Skin epidermis (tissue), 12 donors: ENCODE measurements at regions not wholly inside any gene's neighbourhood (a gene's known extent, or its start where the extent isn't known, plus 50 kb on each side); places are given as distances from the start of the nearest gene placed in this dataset.
"Not testable (repeated sequence)": the region's sequence is repeated elsewhere in the genome, so short reads cannot be mapped to it uniquely, and the experiment has no call there.

Source experiments
- H3K27ac ChIP-seq, 21 experiments: fragments of 200-600 bp; sonication (generic) in 11 of 21; one replicate each; pipeline ENCODE4 v1.5.0; 2020; ENCODE audit warnings: mild to moderate bottlenecking in 3 of 21, inconsistent platforms in 2 of 21, moderate library complexity in 2 of 21
- H3K4me3 ChIP-seq, 7 experiments: fragments of 200-600 bp; sonication (generic) in 2 of 7; one replicate each; pipeline ENCODE4 v1.5.0; 2020; ENCODE audit warnings: inconsistent platforms in 2 of 7, mild to moderate bottlenecking in 2 of 7, moderate library complexity in 1 of 7

DNA sequence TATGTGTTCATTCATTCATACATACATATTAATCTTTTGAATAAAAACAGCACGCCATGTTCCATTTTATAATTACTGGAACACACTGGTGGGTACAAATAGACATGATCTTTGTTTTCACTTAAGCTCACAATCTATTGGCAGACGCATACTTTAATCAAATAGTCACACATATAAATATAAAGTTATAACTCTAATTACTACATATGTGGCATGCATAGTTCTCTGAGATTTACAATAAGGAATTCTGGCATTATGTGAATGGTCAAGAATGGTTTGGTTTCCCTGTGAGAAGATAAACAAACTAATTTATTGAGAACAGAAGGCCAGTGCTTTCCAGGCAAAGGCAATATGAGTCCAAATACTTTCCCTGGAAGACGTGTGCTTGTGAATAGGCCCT lies 576.2 kb downstream of the CDH8 start:
- Histone ChIP-seq H3K4me3 (no peak overlapping the region), H3K27ac (no peak overlapping the region)

DNA sequence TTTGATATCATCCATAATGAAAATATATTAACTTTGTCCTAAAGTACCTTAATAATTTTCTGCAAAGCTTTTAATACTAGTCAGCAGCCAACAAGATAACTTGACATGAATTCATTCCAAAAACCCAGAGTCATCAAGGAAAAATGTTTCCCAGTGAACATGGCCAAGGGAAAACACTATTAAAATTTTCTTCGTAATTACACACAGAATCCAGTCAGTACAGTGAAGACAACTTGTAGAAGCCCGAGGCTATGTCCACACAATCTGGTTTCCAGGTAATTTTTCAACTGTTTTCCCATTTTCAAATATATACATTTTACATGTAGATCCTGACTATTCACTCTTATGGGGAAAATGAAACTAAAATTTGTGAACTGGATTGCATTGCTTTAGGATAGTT lies 600.9 kb downstream of the CDH8 start:
- Histone ChIP-seq H3K27ac (no peak overlapping the region), H3K4me3 (no peak overlapping the region)

DNA sequence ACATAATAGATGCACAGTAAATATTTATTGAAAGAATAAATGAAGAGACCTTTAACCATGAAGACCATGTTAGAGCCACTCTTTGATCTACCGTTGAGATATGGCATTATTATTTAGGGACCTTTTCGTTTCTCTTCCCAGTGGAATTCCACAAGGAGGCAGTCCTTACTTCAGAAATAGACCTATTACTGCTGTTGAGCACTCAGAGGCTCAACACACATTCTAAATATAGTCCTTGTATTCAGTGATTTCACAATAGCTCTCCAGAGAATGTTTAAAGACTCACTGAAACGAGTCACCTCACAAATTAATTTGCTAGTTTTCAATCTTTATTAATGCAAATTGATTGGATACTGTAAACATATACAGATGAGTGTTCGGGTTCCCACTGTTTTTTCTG lies 603.8 kb downstream of the CDH8 start:
- H3K27ac ChIP-seq: no peak overlapping the region
- H3K4me3 ChIP-seq: no peak overlapping the region

DNA sequence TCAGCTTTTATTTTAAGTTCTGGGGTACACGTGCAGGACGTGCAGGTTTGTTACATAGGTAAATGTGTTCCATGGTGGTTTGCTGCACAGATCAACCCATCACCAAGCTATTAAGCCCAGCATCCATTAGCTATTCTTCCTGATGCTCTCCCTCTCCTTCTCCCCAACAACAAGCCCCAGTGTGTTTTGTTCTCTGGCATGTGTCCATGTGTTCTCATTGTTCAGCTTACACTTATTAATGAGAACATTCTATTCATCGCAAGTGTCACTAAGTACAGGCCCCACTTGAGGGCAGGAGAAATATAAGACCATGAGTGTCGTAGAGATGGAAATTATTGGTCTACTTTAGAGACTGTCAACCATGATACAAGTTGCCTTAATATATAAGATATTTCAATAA lies 615.1 kb downstream of the CDH8 start:
- Histone ChIP-seq H3K27ac (no peak overlapping the region), H3K4me3 (no peak overlapping the region)

DNA sequence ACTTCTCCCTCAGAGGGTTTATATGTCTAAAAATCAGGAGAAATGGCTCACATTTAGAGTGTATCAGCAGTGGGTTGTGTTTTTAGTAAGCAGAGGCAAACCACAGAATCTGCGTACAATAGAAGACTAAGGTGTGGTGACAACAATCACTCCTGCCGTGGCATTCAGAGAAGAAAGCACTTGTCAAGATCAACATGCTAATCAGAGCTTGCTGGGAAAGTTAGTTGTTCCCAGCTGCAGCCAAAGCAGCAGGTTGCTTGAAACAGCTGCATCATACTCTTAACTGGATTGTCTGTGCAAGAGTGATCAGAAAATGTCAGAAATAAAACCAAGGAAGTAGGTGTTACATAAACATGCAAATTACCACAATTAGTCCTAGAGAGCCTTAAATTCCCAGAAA lies 616.4 kb downstream of the CDH8 start:
- no peak overlapping the region for H3K4me3 ChIP-seq

DNA sequence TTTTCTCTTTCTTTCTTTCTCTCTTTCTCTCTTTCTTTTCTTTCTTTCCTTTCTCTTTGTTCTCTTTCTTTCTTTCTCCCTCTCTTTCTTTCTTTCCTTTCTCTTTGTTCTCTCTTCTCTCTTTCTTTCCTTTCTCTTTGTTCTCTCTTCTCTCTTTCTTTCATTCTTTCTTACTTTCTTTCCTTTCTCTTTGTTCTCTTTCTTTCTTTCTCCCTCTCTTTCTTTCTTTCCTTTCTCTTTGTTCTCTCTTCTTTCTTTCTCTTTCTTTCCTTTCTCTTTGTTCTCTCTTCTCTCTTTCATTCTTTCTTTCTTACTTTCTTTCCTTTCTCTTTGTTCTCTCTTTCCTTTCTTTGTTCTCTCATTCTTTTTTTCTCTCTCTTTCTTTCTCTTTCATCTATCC lies 617.4 kb downstream of the CDH8 start:
- not testable (repeated sequence) for H3K4me3 ChIP-seq, H3K27ac ChIP-seq

More for the DNA sequence above, 616.4 kb downstream of the CDH8 start:
- H3K27ac ChIP-seq: no peak overlapping the region

DNA sequence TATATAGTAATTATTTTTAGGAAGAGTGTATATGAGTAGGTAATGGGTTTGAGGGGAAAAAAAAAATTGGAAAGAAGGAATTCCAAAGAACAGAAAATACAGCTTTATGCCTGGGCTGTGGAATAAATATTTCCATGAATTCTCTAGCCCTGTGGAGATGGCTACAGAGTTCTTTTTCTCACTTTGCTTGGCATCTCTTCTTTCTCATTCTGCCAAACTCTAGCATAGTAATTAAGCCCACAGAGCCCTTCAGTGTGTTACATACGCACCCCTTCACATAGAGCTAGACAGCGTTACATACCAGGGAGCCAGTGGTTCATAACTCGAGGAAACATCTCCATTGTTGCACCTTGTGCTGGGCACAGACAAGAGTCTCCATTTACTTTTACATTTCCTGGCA lies 621.1 kb downstream of the CDH8 start:
- Histone ChIP-seq H3K4me3 (no peak overlapping the region), H3K27ac (no peak overlapping the region)

DNA sequence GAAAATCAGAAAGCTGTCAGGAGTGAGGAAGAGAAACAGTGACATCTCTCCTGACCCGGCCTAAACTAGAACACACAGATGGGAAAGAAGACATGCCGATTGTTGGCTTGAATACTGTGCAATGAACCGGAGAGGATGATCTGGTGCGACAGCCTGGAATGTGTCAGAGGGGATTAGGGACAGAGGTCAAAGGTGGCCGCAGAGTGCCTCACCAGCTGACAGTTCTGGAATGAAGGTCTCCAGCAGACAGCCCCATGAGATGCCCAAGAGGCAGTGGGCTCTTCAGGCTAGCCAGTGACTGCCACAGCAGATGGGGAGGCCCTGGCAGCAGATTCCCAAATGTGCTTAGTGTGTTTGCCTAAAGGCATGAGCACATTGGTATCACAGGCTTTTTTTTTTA lies 623.2 kb downstream of the CDH8 start:
- Histone ChIP-seq H3K27ac (no peak overlapping the region), H3K4me3 (no peak overlapping the region)

DNA sequence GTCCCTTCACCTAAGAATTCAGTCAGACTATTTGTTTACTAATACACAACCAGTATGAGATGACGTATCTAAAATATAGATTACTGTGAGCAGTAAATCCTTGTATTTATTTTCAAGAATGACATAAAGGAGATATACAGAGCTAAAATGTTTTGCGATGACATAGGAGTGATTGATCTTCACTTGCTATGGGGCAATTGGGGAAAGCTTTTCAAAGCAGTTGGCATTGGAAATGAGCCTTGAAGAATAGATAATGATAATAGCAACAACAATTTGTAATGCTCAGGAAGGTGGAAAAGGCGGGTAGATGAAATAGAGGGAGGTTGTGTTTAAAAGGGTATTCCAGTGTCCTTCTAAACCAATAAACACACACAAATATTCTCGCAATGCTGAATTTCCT lies 623.7 kb downstream of the CDH8 start:
- no peak overlapping the region for H3K27ac ChIP-seq
- no peak overlapping the region for H3K4me3 ChIP-seq

DNA sequence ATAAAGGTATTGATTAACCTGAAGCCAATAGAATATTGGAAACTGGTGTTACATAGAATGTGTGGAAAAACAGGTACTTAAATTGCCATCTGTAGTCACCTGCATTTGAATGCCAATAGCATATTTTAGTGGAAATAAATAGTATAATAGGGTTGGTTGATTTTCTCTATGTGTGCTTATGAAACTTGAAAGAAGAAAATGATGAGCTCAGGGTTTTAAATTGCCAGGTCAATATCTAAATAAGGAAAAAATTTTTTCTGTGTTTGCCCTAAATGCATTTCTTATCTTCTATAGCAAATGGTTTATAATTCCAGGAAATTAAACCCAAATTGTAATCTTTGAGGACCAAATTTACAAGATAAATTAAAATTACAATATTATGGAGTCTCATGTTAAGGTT lies 626.6 kb downstream of the CDH8 start:
- Histone ChIP-seq H3K27ac (no peak overlapping the region), H3K4me3 (no peak overlapping the region)

DNA sequence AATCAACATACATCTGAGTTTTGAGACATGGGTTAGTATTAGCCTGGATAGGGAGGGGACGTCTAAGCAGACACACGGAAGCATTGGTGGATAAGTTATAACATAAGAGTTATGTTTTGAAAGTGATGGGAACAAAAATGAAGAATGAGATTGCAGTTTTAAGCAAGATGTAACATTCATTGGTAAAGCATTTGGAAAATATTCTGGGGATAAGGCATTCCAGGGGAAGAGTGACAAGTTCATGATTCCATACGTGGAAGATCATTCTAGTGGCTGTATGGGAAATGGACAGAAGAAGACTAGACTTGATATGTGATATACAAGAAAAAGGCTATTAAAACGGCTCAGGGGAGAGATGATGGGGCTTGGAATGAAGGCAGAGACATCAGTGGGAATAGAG lies 632.9 kb downstream of the CDH8 start:
- H3K27ac ChIP-seq: no peak overlapping the region
- no peak overlapping the region for H3K4me3 ChIP-seq

DNA sequence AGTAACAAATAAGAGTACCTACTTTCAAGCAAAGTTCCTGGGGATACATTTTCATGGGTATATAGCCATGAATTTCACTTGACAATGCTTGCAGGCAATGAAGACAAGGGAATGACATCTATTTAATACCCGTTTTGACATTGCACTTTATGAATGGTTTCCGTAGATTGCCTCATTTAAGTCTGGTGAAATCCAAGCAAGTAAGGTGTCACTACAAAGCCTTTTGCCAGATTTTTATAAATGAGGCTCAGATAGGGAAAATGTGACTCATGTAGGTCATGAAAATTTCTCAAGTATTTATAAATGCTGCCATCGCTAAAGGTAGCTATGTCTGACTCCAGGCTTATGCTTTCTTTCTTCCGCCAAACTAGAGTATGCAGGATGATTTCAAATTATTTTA lies 644.3 kb downstream of the CDH8 start:
- H3K27ac ChIP-seq: no peak overlapping the region
- no peak overlapping the region for H3K4me3 ChIP-seq

DNA sequence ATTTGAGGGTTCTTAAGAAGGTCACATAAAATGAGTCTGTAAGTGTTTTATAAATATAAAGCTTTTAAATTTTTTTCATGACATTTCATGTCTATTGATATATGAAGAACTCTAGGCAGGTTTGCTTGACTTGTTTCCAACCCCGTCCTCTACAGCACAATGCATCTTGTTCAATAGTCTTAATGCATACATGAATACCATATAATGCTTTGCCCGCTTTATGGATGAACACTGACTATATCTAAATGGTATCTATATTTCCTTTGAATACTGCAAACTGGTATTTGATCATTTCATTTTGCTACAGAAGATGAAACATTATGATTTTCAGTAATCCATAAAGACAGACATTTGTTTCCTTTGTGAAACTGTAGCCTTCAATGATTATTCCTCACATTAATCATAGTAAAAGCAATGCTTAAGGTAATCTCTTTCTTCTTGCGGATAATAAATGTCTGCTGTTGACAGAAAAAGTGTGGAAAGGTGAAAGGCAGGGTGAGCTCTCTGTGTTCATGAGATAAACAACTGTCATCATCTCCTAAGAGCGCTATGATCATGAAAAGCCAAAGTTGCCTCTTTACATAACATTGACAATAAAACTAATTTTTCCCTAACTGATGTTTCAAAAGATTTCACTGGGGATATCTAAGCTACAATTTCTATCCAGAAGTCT lies 645.1 kb downstream of the CDH8 start:
- no peak overlapping the region for H3K4me3 ChIP-seq

DNA sequence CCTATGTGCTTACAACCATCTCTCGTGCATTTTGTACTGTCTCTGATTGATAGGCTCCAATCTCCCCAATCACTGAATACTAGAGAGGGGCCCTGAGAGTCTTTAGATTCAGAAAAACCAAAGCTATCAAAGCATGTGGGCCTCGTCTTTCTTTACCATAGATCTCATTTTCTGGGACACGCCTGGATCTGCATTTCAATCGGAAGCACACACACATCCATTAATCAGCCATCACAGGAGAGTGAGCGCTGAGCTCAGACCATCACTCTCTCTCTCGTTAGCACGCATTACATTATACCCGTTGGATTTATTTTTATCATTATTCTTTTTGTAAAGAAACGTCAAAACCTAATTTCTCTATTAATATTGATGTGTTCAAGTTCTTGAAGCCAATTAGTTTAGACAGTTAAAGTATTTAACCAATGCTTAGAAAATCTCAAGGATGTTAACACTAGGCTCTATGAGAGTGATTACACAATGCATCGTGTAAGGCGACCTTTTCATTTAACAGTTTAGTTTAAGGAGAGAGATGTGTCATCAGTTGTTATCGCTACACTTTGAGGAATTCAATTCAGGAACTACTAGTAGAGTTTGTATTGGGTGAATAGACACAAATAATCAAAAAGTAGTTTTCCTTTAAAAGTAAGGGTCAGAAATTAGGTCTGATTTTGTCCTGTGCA lies 650.7 kb downstream of the CDH8 start:
- Histone ChIP-seq H3K4me3 (no peak overlapping the region), H3K27ac (no peak overlapping the region)

More for the DNA sequence above, 645.1 kb downstream of the CDH8 start:
- H3K27ac ChIP-seq: no peak overlapping the region

DNA sequence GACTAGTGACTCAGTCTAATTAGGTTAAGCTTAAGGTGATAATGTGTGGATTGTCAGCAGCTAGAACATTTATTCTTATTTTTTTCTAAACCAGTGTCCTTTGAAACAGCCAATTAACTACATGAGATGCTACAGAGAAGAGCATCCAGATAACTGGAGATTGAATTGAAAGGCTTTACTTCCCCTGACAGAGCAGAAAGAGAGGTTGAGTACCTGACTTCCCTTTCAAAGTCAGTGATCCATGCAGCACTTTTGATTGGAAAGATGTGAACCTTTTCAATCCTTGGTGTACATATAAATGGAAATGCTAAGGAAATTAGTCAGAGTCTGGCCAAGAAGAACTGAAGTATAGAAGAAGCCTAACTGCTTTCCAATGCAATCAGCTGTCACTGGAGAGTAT lies 653.8 kb downstream of the CDH8 start:
- H3K27ac ChIP-seq: no peak overlapping the region

DNA sequence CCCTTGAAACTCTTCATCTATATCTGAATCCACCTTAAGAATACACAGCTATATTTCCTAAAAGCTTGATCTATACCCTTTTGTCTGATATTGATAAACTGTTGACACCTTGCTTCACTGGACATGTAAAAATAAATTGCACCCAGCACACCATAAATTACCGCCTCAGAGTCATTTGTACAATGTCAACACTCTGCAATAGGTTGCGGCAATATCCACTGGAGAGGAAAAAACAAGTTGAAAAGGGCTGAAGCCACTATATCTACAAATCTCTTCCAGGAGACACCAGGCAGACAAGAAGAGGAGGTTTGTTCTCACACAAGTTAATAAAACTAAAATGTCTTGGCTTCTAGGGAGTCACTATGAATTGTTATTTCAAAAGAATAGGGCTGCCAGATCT lies 656.9 kb downstream of the CDH8 start:
- Histone ChIP-seq H3K27ac (no peak overlapping the region), H3K4me3 (no peak overlapping the region)

More for the DNA sequence above, 653.8 kb downstream of the CDH8 start:
- no peak overlapping the region for H3K4me3 ChIP-seq

DNA sequence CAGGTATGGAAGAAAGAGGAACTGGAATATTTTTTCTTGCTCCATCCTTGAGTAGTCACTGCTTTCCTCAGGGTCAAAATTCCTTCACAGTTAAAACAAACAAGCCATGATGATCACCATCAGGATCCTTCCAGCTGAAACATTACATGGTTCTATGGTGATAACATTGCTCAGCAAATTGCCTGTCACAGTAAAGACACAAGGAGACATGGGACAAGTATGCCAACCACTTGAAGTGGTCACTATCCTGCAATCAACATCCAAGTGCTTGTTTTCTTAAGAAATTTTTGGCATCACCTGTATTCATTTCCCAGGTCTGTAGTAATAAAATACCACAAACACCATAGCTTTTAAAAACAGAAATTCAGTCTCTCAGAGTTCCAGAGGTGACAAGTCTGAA lies 662.2 kb downstream of the CDH8 start:
- Histone ChIP-seq H3K27ac (no peak overlapping the region), H3K4me3 (no peak overlapping the region)

DNA sequence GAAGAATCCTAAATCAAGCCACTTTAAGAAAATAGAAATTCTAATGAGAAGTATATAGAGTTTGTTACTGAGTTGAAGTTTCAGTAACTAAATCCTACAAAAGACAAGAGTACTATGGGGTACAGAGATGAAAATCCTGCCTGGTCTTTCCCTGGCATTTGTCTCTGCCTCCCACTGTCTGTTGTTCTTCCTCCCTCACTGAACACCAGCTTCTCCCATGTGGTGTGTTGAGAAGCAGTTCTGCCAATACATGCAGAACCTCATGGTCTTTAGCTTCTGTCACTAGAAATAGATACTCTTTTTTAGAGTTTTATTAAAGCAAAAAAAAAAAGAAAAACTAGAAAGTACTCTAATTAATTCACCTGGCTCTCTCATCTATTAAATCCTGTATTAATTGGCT lies 664.4 kb downstream of the CDH8 start:
- H3K27ac ChIP-seq: no peak overlapping the region

DNA sequence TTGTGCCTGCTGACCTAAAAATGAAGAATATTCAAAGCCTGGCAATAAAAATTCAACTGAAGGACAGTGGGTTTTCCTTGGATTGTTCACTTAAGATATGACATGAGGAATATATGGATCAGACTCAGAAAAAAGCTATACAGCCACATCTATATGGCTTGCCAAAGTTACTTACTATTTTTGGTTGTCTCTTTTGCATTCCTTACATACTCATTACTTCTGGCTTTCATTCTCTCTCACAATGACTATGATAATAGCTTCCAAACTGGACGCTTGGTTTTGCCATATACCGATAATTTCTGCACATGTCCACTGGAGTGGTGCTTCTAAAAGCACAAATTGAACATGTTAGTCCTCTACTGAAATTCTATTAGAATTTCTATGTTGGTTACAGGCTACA lies 664.9 kb downstream of the CDH8 start:
- Histone ChIP-seq H3K27ac (no peak overlapping the region), H3K4me3 (no peak overlapping the region)

More for the DNA sequence above, 664.4 kb downstream of the CDH8 start:
- no peak overlapping the region for H3K4me3 ChIP-seq

DNA sequence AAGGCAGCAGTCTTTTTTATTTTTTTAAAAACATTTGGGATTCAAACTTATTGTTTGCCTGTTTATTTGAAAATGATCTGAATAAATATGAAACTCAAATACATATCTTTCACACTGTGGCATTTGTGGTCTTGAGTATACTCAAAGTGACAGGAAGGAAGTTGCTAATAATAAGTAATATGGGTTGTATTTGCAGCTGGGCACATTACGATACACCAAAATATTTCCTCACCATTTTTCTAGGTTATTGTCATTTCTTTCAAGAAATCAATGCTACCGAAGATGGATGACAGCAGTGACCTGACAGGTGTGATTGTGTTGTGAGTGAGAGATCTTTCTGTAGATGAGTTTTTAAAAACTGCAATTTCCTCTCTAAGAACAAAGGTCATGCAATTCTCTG lies 665.7 kb downstream of the CDH8 start:
- Histone ChIP-seq H3K4me3 (no peak overlapping the region), H3K27ac (no peak overlapping the region)

DNA sequence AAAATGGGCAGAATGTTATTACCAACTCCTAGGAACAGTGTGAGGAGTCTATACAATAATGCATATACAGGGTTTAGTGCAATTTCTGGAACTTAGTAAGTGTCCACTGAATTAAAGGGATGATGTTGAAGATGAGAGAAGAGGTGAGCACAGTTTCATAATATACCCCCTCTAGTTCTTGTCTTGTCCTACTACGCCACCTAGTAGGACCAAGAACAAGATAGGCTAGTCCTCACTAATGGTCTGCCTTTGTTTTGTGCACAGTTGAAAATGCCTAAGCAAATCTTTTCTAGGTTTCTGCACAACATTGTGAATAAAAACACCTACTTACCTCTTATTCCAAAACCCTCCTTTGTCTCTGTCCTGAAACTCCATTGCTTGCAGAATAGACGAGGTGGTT lies 670.2 kb downstream of the CDH8 start:
- Histone ChIP-seq H3K4me3 (no peak overlapping the region), H3K27ac (no peak overlapping the region)

DNA sequence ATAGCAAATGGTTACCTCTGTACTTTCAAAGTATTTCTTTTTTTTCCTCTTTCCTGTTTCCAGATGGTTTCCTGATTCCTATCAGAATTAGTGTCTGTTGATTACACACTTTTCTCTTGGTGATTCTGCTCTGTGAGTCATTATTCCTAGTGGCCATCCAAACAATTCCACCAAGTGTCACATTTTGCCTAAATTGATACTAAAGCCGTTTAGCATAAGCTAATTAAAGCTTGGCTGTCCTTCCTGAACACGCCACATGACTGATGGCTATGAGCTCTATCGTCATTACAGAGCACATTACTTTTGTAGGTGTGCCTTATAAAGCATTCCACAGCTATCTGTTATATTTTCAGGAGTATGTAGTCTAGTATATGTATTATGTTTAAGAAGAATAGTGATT lies 671.2 kb downstream of the CDH8 start:
- H3K27ac ChIP-seq: no peak overlapping the region

More for the DNA sequence above, 671.2 kb downstream of the CDH8 start:
- no peak overlapping the region for H3K4me3 ChIP-seq
